GM06990 (cell line): ENCODE measurements at regions not wholly inside any gene's neighbourhood (a gene's known extent, or its start where the extent isn't known, plus 50 kb on each side); places are given as distances from the start of the nearest gene placed in this dataset.

Experiments used
- DNase-seq: peaks from one replicate; pipeline ENCODE4 v3.0.0-alpha.2; 2011; ENCODE audit not compliant: insufficient read length; ENCODE audit errors: extremely low read depth
- H3K27me3 ChIP-seq: replicated peaks from 2 replicates; pipeline ENCODE4 v1.6.0; 2011; ENCODE audit warnings: low read length; ENCODE audit not compliant: control insufficient read depth, insufficient read depth
- H3K36me3 ChIP-seq: 2 replicates; pipeline ENCODE4 v1.5.1; 2011; ENCODE audit warnings: low read length; ENCODE audit not compliant: control insufficient read depth, insufficient read depth
- H3K4me3 ChIP-seq: replicated peaks from 2 replicates; pipeline ENCODE4 v1.5.1; 2011; ENCODE audit warnings: low read depth, mild to moderate bottlenecking, control low read depth, low read length
- CTCF ChIP-seq: IDR thresholded peaks from 2 replicates; pipeline ENCODE4 v1.5.1; 2011; ENCODE audit warnings: low read length, control low read depth, mild to moderate bottlenecking, inconsistent platforms; ENCODE audit not compliant: insufficient read depth, poor library complexity, severe bottlenecking

- Histone ChIP-seq H3K36me3 (no peaks in the 10 kb centered on the region), H3K27me3 (no peaks in the 10 kb centered on the region), H3K4me3 (no peak overlapping the region)
- no peak for DNase-seq
- no peak for TF ChIP-seq CTCF
Measured at GRCh38 chr1:177779166-177779965, 190.5 kb downstream of the SEC16B start.

GRCh38 chr1:177775924-177776323 is 193.9 kb downstream of the SEC16B start:
- DNase-seq, result no peak
- H3K4me3 ChIP-seq, result no peak overlapping the region
- H3K36me3 ChIP-seq, result no peaks in the 10 kb centered on the region
- H3K27me3 ChIP-seq, result no peaks in the 10 kb centered on the region
- no peak for TF ChIP-seq CTCF

- DNase-seq, result no peak
- TF ChIP-seq CTCF, result no peak
- no peaks in the 10 kb centered on the region for H3K36me3 ChIP-seq
- H3K27me3 ChIP-seq, result no peaks in the 10 kb centered on the region
- H3K4me3 ChIP-seq, result no peak overlapping the region
Measured at GRCh38 chr1:177772386-177772960, 197.4 kb downstream of the SEC16B start.

GRCh38 chr1:177771688-177772087 is 198.2 kb downstream of the SEC16B start:
- no peaks in the 10 kb centered on the region for H3K27me3 ChIP-seq
- no peaks in the 10 kb centered on the region for H3K36me3 ChIP-seq
- no peak for TF ChIP-seq CTCF
- no peak for DNase-seq
- no peak overlapping the region for H3K4me3 ChIP-seq

- no peak for DNase-seq
- Histone ChIP-seq H3K4me3 (no peak overlapping the region), H3K27me3 (no peaks in the 10 kb centered on the region), H3K36me3 (no peaks in the 10 kb centered on the region)
- no peak for TF ChIP-seq CTCF
Measured at GRCh38 chr1:177770096-177770495, 199.8 kb downstream of the SEC16B start.
